Osteocyte (in vitro differentiated cells): ENCODE measurements at regions not wholly inside any gene's neighbourhood (a gene's known extent, or its start where the extent isn't known, plus 50 kb on each side); places are given as distances from the start of the nearest gene placed in this dataset.

Source experiments
- DNase-seq: peaks from one replicate; pipeline ENCODE4 v3.0.0; 2021; ENCODE audit warnings: mixed read lengths; ENCODE audit not compliant: unreplicated experiment; ENCODE audit errors: extremely low spot score
- H3K27ac Mint-ChIP-seq: one replicate; pipeline ENCODE4 v1.8.0; 2021; ENCODE audit warnings: mild to moderate bottlenecking, mixed read lengths; ENCODE audit not compliant: unreplicated experiment
- H3K27me3 Mint-ChIP-seq: one replicate; pipeline ENCODE4 v1.8.0; 2021; ENCODE audit warnings: mixed read lengths; ENCODE audit not compliant: unreplicated experiment
- H3K36me3 Mint-ChIP-seq: one replicate; pipeline ENCODE4 v1.8.0; 2021; ENCODE audit warnings: mixed read lengths; ENCODE audit not compliant: unreplicated experiment
- H3K4me1 Mint-ChIP-seq: one replicate; pipeline ENCODE4 v1.8.0; 2021; ENCODE audit warnings: mixed read lengths; ENCODE audit not compliant: unreplicated experiment
- H3K4me3 Mint-ChIP-seq: one replicate; pipeline ENCODE4 v1.8.0; 2021; ENCODE audit warnings: mild to moderate bottlenecking, moderate library complexity, mixed read lengths; ENCODE audit not compliant: unreplicated experiment
- H3K9me3 Mint-ChIP-seq: one replicate; pipeline ENCODE4 v1.8.0; 2021; ENCODE audit warnings: mixed read lengths; ENCODE audit not compliant: unreplicated experiment
- TF ChIP-seq, protein P1 (sequence below): fragments of 200-600 bp; sonication (generic); IDR thresholded peaks from 2 replicates; pipeline ENCODE4 v1.5.0; 2021; ENCODE audit warnings: antibody characterized with exemption, mild to moderate bottlenecking, moderate library complexity

DNA sequence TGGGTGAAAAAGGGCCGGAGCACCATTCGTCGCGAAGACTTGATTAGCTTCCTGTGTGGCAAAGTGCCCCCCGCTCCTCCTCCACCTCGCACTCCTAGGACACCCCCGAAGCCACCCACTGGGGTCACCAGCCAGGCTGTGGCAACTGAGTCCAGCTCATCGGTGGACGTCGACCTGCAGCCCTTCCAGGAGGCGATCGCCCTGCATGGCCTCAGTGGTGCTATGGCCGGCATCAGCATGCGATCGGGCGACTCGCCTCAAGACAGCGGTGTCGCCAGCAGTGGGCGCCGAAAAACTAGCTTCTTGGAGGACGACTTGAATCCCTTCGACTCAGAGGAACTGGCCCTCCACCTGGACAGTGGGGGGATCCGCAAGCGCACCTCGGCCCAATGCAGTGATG, 126.8 kb upstream of the CXorf66 start:
- H3K4me1 Mint-ChIP-seq, result peaks cover 2% of the 10 kb centered on the region
- peaks cover 19% of the 10 kb centered on the region for H3K27me3 Mint-ChIP-seq
- no peak overlapping the region for H3K4me3 Mint-ChIP-seq
- TF ChIP-seq, protein P1, sequence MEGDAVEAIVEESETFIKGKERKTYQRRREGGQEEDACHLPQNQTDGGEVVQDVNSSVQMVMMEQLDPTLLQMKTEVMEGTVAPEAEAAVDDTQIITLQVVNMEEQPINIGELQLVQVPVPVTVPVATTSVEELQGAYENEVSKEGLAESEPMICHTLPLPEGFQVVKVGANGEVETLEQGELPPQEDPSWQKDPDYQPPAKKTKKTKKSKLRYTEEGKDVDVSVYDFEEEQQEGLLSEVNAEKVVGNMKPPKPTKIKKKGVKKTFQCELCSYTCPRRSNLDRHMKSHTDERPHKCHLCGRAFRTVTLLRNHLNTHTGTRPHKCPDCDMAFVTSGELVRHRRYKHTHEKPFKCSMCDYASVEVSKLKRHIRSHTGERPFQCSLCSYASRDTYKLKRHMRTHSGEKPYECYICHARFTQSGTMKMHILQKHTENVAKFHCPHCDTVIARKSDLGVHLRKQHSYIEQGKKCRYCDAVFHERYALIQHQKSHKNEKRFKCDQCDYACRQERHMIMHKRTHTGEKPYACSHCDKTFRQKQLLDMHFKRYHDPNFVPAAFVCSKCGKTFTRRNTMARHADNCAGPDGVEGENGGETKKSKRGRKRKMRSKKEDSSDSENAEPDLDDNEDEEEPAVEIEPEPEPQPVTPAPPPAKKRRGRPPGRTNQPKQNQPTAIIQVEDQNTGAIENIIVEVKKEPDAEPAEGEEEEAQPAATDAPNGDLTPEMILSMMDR, result no peak
- DNase-seq, result no peak
- H3K27ac Mint-ChIP-seq, result no peak overlapping the region
- no peaks in the 10 kb centered on the region for H3K36me3 Mint-ChIP-seq
- H3K9me3 Mint-ChIP-seq, result peaks cover 4% of the 10 kb centered on the region

DNA sequence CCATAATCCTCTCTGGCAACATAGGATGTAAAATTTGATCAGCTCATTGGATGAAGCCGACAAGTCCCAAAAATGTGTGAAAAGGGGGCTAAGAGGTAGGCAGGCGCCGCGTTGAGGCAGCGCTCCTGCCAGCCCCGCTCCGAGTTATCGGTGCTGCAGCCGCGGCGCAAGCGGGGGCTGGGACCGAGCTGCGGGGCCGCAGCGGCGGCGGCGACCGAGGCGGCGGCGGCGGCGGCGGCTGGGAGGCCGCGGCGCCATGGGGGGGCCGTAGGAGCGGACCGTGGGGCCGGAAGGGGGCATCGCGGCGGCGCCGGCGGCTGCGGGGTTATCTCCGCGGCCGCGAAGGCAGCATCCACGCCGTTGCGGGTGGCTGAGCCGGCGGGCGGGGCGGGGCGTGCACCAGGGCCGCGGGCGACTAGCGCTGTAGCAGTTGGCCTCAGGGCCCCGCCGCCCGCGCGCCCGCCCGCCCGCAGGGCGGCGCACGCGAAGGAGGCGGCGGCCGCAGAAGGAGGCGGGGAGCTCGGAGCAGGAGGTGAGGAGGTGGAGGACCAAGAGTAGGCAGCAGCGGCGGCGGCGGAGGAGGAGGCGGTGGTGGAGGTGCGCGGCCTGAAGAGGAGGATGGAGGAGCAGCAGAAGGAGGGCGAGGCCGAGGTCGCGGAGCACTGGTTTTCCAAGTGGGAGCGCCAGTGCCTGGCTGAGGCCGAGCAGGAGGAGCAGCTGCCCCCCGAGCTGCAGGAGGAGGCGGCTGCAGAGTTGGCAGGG, 126.0 kb upstream of the CXorf66 start:
- H3K36me3 Mint-ChIP-seq, result no peaks in the 10 kb centered on the region
- H3K4me3 Mint-ChIP-seq, result peak overlapping the region; percentile 57
- peaks cover 19% of the 10 kb centered on the region for H3K27me3 Mint-ChIP-seq
- no peak for DNase-seq
- no peak overlapping the region for H3K27ac Mint-ChIP-seq
- TF ChIP-seq, protein P1, result no peak
- peaks cover 2% of the 10 kb centered on the region for H3K4me1 Mint-ChIP-seq
- H3K9me3 Mint-ChIP-seq, result peaks cover 4% of the 10 kb centered on the region

DNA sequence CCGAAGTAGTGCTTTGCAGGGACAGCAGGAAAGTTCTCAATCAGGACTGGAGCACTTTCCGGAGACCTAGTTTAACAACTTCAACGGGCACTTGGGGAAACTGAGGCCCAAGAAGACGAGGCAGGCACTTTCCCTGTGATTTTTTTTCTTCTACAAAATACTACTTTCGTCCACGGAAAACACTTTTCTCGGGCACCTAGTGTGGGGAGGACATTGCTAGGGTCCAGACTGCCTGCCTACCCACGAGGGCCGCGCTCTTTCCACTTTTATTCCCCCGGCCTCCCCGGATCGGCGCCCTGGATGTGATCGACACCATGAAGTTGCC, 125.4 kb upstream of the CXorf66 start:
- H3K4me3 Mint-ChIP-seq, result no peak overlapping the region
- peaks cover 19% of the 10 kb centered on the region for H3K27me3 Mint-ChIP-seq
- DNase-seq, result no peak
- H3K27ac Mint-ChIP-seq, result no peak overlapping the region
- TF ChIP-seq, protein P1, result no peak
- peaks cover 2% of the 10 kb centered on the region for H3K4me1 Mint-ChIP-seq
- peaks cover 4% of the 10 kb centered on the region for H3K9me3 Mint-ChIP-seq
- H3K36me3 Mint-ChIP-seq, result no peaks in the 10 kb centered on the region

DNA sequence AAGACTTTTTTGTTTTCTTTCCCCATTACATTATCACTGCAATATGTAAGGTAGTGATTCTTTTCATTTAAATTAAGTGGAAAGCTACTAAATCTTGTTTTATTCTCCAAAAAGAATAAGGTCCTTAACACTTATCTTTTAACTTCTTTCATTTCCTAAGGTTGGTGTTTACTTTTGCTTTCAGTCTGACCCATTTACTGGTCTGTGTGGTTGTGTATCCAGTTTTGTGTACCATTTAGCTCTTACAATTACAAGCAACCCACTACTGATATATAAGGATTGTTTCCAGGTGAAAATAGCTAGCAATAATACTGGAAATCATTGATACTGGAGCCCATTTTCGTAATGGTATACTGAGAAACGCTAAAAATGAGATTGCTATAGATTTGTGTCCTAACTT, 123.1 kb upstream of the CXorf66 start:
- Mint-ChIP-seq H3K4me1 (peaks cover 2% of the 10 kb centered on the region), H3K4me3 (no peak overlapping the region), H3K9me3 (peaks cover 4% of the 10 kb centered on the region), H3K27me3 (peaks cover 19% of the 10 kb centered on the region), H3K36me3 (no peaks in the 10 kb centered on the region), H3K27ac (no peak overlapping the region)
- TF ChIP-seq, protein P1, result no peak
- DNase-seq, result no peak

DNA sequence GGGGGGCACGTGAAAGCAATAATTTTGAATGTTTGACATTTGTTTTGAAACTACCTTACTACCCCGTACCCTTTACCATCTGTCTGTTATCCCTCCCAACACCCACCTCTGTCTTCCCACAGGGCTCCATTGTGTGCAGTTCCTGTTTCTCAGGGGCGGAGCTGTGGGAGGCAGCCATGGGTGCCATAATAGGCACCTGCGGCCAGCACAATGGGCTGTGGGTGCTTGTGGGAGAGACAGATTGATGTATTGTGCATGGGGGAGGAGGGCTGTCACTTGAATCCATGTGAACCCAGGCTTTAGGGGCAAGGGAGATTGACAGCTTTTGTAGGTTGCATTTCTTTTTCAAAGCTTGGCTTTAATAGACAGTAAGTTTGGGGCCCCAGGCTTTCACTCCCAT, 122.6 kb upstream of the CXorf66 start:
- TF ChIP-seq, protein P1, result no peak
- H3K27me3 Mint-ChIP-seq, result peaks cover 19% of the 10 kb centered on the region
- H3K27ac Mint-ChIP-seq, result no peak overlapping the region
- H3K9me3 Mint-ChIP-seq, result peaks cover 4% of the 10 kb centered on the region
- no peaks in the 10 kb centered on the region for H3K36me3 Mint-ChIP-seq
- no peak overlapping the region for H3K4me3 Mint-ChIP-seq
- H3K4me1 Mint-ChIP-seq, result peaks cover 2% of the 10 kb centered on the region
- DNase-seq, result no peak
